ENCODE measurements at regions not wholly inside any gene's neighbourhood (a gene's known extent, or its start where the extent isn't known, plus 50 kb on each side); places are given as distances from the start of the nearest gene placed in this dataset.
"Not testable (repeated sequence)": the region's sequence is repeated elsewhere in the genome, so short reads cannot be mapped to it uniquely, and the experiment has no call there.

GRCh38 chrX:112577146-112577545 is 102.6 kb downstream of the LHFPL1 start:
- no peak for DNase-seq

- no peak for DNase-seq
Observed at GRCh38 chrX:112571388-112571787, 108.3 kb downstream of the LHFPL1 start.

- no peak for DNase-seq
Observed at GRCh38 chrX:112555831-112556230, 123.9 kb downstream of the LHFPL1 start.

- no peak for DNase-seq
Observed at GRCh38 chrX:112545051-112545450, 134.7 kb downstream of the LHFPL1 start.

- DNase-seq = no peak
Observed at GRCh38 chrX:112536544-112536943, 143.2 kb downstream of the LHFPL1 start.

- DNase-seq = no peak
Observed at GRCh38 chrX:112527903-112528302, 151.8 kb downstream of the LHFPL1 start.

- DNase-seq = no peak
Observed at GRCh38 chrX:112521676-112522075, 158.1 kb downstream of the LHFPL1 start.

- no peak for DNase-seq
Observed at GRCh38 chrX:112520124-112520523, 159.6 kb downstream of the LHFPL1 start.

GRCh38 chrX:112513154-112513553 is 166.6 kb downstream of the LHFPL1 start:
- no peak for DNase-seq

- DNase-seq = no peak
Observed at GRCh38 chrX:112512509-112512908, 167.2 kb downstream of the LHFPL1 start.

- no peak for DNase-seq
Observed at GRCh38 chrX:112510629-112511028, 169.1 kb downstream of the LHFPL1 start.

- DNase-seq = no peak
Observed at GRCh38 chrX:112477653-112478052, 202.1 kb downstream of the LHFPL1 start.

GRCh38 chrX:112473654-112474053 is 206.1 kb downstream of the LHFPL1 start:
- no peak for DNase-seq

- no peak for DNase-seq
Observed at GRCh38 chrX:112470551-112470950, 209.2 kb downstream of the LHFPL1 start.

GRCh38 chrX:112461949-112462450 is 217.7 kb downstream of the LHFPL1 start:
- not testable (repeated sequence) for DNase-seq

GRCh38 chrX:112457788-112458187 is 221.9 kb downstream of the LHFPL1 start:
- DNase-seq = no peak

GRCh38 chrX:112450810-112451209 is 228.9 kb downstream of the LHFPL1 start:
- no peak for DNase-seq

GRCh38 chrX:112440277-112440676 is 239.5 kb downstream of the LHFPL1 start:
- no peak for DNase-seq

GRCh38 chrX:112424166-112424565 is 255.6 kb downstream of the LHFPL1 start:
- DNase-seq = no peak

- DNase-seq = no peak
Observed at GRCh38 chrX:112391313-112391712, 288.4 kb downstream of the LHFPL1 start.

GRCh38 chrX:112381649-112382298 is 298.0 kb downstream of the LHFPL1 start:
- DNase-seq = not testable (repeated sequence)

GRCh38 chrX:112380541-112381278 is 298.1 kb upstream of the TRPC5 start:
- no peak for DNase-seq

GRCh38 chrX:112377481-112377880 is 294.9 kb upstream of the TRPC5 start:
- no peak for DNase-seq
